ENCODE measurements at regions not wholly inside any gene's neighbourhood (a gene's known extent, or its start where the extent isn't known, plus 50 kb on each side); places are given as distances from the start of the nearest gene placed in this dataset.
"Not testable (repeated sequence)": the region's sequence is repeated elsewhere in the genome, so short reads cannot be mapped to it uniquely, and the experiment has no call there.

GRCh38 chr13:26872525-26873385, 112.2 kb upstream of the GPR12 start:
- Mint-ChIP-seq H3K4me1 (ENCODE audit: low read depth) (no peaks in the 10 kb centered on the region), H3K36me3 (ENCODE audit: low read depth) (no peaks in the 10 kb centered on the region), H3K27ac (no peak overlapping the region), H3K9me3 (no peaks in the 10 kb centered on the region), H3K4me3 (no peak overlapping the region), H3K27me3 (ENCODE audit: insufficient read depth) (no peaks in the 10 kb centered on the region)
- peak; percentile 22 for DNase-seq (ENCODE audit: low spot score)
- intact Hi-C loops (cut with micrococcal nuclease): loop anchor here (1.0 kb wide), 1 partner anchor 165 kb away; no protein-coding TSS in a partner anchor

GRCh38 chr13:26867451-26868091, 107.0 kb upstream of the GPR12 start:
- H3K27me3 Mint-ChIP-seq (ENCODE audit: insufficient read depth): no peaks in the 10 kb centered on the region
- no peak overlapping the region for H3K27ac Mint-ChIP-seq
- no peaks in the 10 kb centered on the region for H3K4me1 Mint-ChIP-seq (ENCODE audit: low read depth)
- no peaks in the 10 kb centered on the region for H3K9me3 Mint-ChIP-seq
- H3K4me3 Mint-ChIP-seq: no peak overlapping the region
- intact Hi-C loops (cut with micrococcal nuclease): no loop called here
- no peak for DNase-seq (ENCODE audit: low spot score)
- no peaks in the 10 kb centered on the region for H3K36me3 Mint-ChIP-seq (ENCODE audit: low read depth)

- intact Hi-C loops (cut with micrococcal nuclease): no loop called here
Observed at GRCh38 chr13:26864576-26864975, 104.0 kb upstream of the GPR12 start.

GRCh38 chr13:26861941-26862340, 101.4 kb upstream of the GPR12 start:
- no peak overlapping the region for H3K27ac Mint-ChIP-seq
- intact Hi-C loops (cut with micrococcal nuclease): no loop called here

More at GRCh38 chr13:26864576-26864975, 104.0 kb upstream of the GPR12 start:
- Mint-ChIP-seq H3K4me1 (ENCODE audit: low read depth) (no peaks in the 10 kb centered on the region), H3K9me3 (no peaks in the 10 kb centered on the region), H3K27ac (no peak overlapping the region), H3K27me3 (ENCODE audit: insufficient read depth) (no peaks in the 10 kb centered on the region), H3K4me3 (no peak overlapping the region), H3K36me3 (ENCODE audit: low read depth) (no peaks in the 10 kb centered on the region)
- DNase-seq (ENCODE audit: low spot score): no peak

GRCh38 chr13:26855921-26856320, 95.3 kb upstream of the GPR12 start:
- Mint-ChIP-seq H3K27ac (no peak overlapping the region), H3K27me3 (ENCODE audit: insufficient read depth) (peaks cover 6% of the 10 kb centered on the region), H3K36me3 (ENCODE audit: low read depth) (no peaks in the 10 kb centered on the region), H3K9me3 (no peaks in the 10 kb centered on the region), H3K4me1 (ENCODE audit: low read depth) (no peaks in the 10 kb centered on the region), H3K4me3 (no peak overlapping the region)
- no peak for DNase-seq (ENCODE audit: low spot score)
- intact Hi-C loops (cut with micrococcal nuclease): no loop called here

More at GRCh38 chr13:26861941-26862340, 101.4 kb upstream of the GPR12 start:
- Mint-ChIP-seq H3K36me3 (ENCODE audit: low read depth) (no peaks in the 10 kb centered on the region), H3K4me3 (no peak overlapping the region), H3K4me1 (ENCODE audit: low read depth) (no peaks in the 10 kb centered on the region), H3K9me3 (no peaks in the 10 kb centered on the region), H3K27me3 (ENCODE audit: insufficient read depth) (peaks cover 3% of the 10 kb centered on the region)
- DNase-seq (ENCODE audit: low spot score): no peak

GRCh38 chr13:26855071-26855470, 94.5 kb upstream of the GPR12 start:
- Mint-ChIP-seq H3K4me1 (ENCODE audit: low read depth) (no peaks in the 10 kb centered on the region), H3K4me3 (no peak overlapping the region), H3K36me3 (ENCODE audit: low read depth) (no peaks in the 10 kb centered on the region), H3K27ac (no peak overlapping the region), H3K27me3 (ENCODE audit: insufficient read depth) (peaks cover 9% of the 10 kb centered on the region), H3K9me3 (no peaks in the 10 kb centered on the region)
- no peak for DNase-seq (ENCODE audit: low spot score)
- intact Hi-C loops (cut with micrococcal nuclease): no loop called here

GRCh38 chr13:26853323-26853722, 92.7 kb upstream of the GPR12 start:
- Mint-ChIP-seq H3K9me3 (no peaks in the 10 kb centered on the region), H3K27ac (no peak overlapping the region), H3K27me3 (ENCODE audit: insufficient read depth) (peaks cover 9% of the 10 kb centered on the region), H3K4me1 (ENCODE audit: low read depth) (no peaks in the 10 kb centered on the region), H3K4me3 (no peak overlapping the region), H3K36me3 (ENCODE audit: low read depth) (no peaks in the 10 kb centered on the region)
- no peak for DNase-seq (ENCODE audit: low spot score)
- intact Hi-C loops (cut with micrococcal nuclease): no loop called here

GRCh38 chr13:26847281-26847680, 86.7 kb upstream of the GPR12 start:
- H3K27me3 Mint-ChIP-seq (ENCODE audit: insufficient read depth): peaks cover 9% of the 10 kb centered on the region
- H3K4me3 Mint-ChIP-seq: no peak overlapping the region
- no peak overlapping the region for H3K27ac Mint-ChIP-seq
- no peaks in the 10 kb centered on the region for H3K9me3 Mint-ChIP-seq
- DNase-seq (ENCODE audit: low spot score): no peak
- intact Hi-C loops (cut with micrococcal nuclease): no loop called here
- no peaks in the 10 kb centered on the region for H3K4me1 Mint-ChIP-seq (ENCODE audit: low read depth)
- H3K36me3 Mint-ChIP-seq (ENCODE audit: low read depth): no peaks in the 10 kb centered on the region

- H3K9me3 Mint-ChIP-seq; H3K4me3 Mint-ChIP-seq; H3K27ac Mint-ChIP-seq; intact Hi-C loops (cut with micrococcal nuclease); H3K36me3 Mint-ChIP-seq (ENCODE audit: low read depth); H3K4me1 Mint-ChIP-seq (ENCODE audit: low read depth); H3K27me3 Mint-ChIP-seq (ENCODE audit: insufficient read depth); DNase-seq (ENCODE audit: low spot score): not testable (repeated sequence)
Observed at GRCh38 chr13:26845063-26845462, 84.5 kb upstream of the GPR12 start.

GRCh38 chr13:26839682-26840081, 79.1 kb upstream of the GPR12 start:
- Mint-ChIP-seq H3K4me1 (ENCODE audit: low read depth) (no peaks in the 10 kb centered on the region), H3K27me3 (ENCODE audit: insufficient read depth) (peaks cover 7% of the 10 kb centered on the region), H3K9me3 (no peaks in the 10 kb centered on the region), H3K27ac (no peak overlapping the region), H3K36me3 (ENCODE audit: low read depth) (no peaks in the 10 kb centered on the region), H3K4me3 (no peak overlapping the region)
- no peak for DNase-seq (ENCODE audit: low spot score)
- intact Hi-C loops (cut with micrococcal nuclease): no loop called here

GRCh38 chr13:26838821-26839220, 78.2 kb upstream of the GPR12 start:
- Mint-ChIP-seq H3K9me3 (no peaks in the 10 kb centered on the region), H3K27ac (no peak overlapping the region), H3K27me3 (ENCODE audit: insufficient read depth) (peaks cover 7% of the 10 kb centered on the region), H3K4me1 (ENCODE audit: low read depth) (no peaks in the 10 kb centered on the region), H3K4me3 (no peak overlapping the region), H3K36me3 (ENCODE audit: low read depth) (no peaks in the 10 kb centered on the region)
- intact Hi-C loops (cut with micrococcal nuclease): no loop called here
- no peak for DNase-seq (ENCODE audit: low spot score)

GRCh38 chr13:26837997-26838396, 77.4 kb upstream of the GPR12 start:
- peaks cover 7% of the 10 kb centered on the region for H3K27me3 Mint-ChIP-seq (ENCODE audit: insufficient read depth)
- no peak overlapping the region for H3K4me3 Mint-ChIP-seq
- intact Hi-C loops (cut with micrococcal nuclease): no loop called here
- H3K4me1 Mint-ChIP-seq (ENCODE audit: low read depth): no peaks in the 10 kb centered on the region
- H3K9me3 Mint-ChIP-seq: no peaks in the 10 kb centered on the region
- H3K36me3 Mint-ChIP-seq (ENCODE audit: low read depth): no peaks in the 10 kb centered on the region
- no peak for DNase-seq (ENCODE audit: low spot score)
- no peak overlapping the region for H3K27ac Mint-ChIP-seq

- peaks cover 7% of the 10 kb centered on the region for H3K27me3 Mint-ChIP-seq (ENCODE audit: insufficient read depth)
- no peaks in the 10 kb centered on the region for H3K36me3 Mint-ChIP-seq (ENCODE audit: low read depth)
- H3K9me3 Mint-ChIP-seq: no peaks in the 10 kb centered on the region
- H3K27ac Mint-ChIP-seq: no peak overlapping the region
- intact Hi-C loops (cut with micrococcal nuclease): no loop called here
- no peak overlapping the region for H3K4me3 Mint-ChIP-seq
- no peaks in the 10 kb centered on the region for H3K4me1 Mint-ChIP-seq (ENCODE audit: low read depth)
- no peak for DNase-seq (ENCODE audit: low spot score)
Observed at GRCh38 chr13:26837102-26837501, 76.5 kb upstream of the GPR12 start.
